Heart left ventricle (tissue), 16 donors: ENCODE measurements at regions not wholly inside any gene's neighbourhood (a gene's known extent, or its start where the extent isn't known, plus 50 kb on each side); places are given as distances from the start of the nearest gene placed in this dataset.
A peak's percentile ranks its signal among the peaks of the same experiment; 100 is the strongest.
"Not testable (repeated sequence)": the region's sequence is repeated elsewhere in the genome, so short reads cannot be mapped to it uniquely, and the experiment has no call there.

Source experiments
- ATAC-seq, 4 donors: fragments of 200-7000 bp; cut with Tn5 transposase; one replicate each; pipeline ENCODE4 v1.9.1; 2020 to 2022; ENCODE audit warnings: moderate library complexity in 4 of 4, mild to moderate bottlenecking in 3 of 4, moderate number of reproducible peaks in 1 of 4
- DNase-seq, 5 donors: peaks; one replicate each; pipeline ENCODE4 v3.0.0-alpha.2; 2020
- H3K27ac ChIP-seq, 12 donors: fragments of 200-600 bp; sonication (generic) in 4 of 12; one replicate each; pipeline versions ENCODE4 v1.5.0 to v1.8.0; 2016 to 2022; ENCODE audit warnings: mild to moderate bottlenecking in 2 of 12
- H3K27me3 ChIP-seq, 9 donors: fragments of 200-600 bp; sonication (generic) in 2 of 9; one replicate each; pipeline versions ENCODE4 v1.5.1 to v1.8.0; 2016 to 2022; ENCODE audit warnings: mild to moderate bottlenecking in 3 of 9
- H3K36me3 ChIP-seq, 9 donors: fragments of 200-600 bp; sonication (generic) in 2 of 9; one replicate each; pipeline versions ENCODE4 v1.5.0 to v1.8.0; 2018 to 2022; ENCODE audit warnings: mild to moderate bottlenecking in 2 of 9
- H3K4me1 ChIP-seq, 12 donors: fragments of 200-600 bp; sonication (generic) in 4 of 12; one replicate each; pipeline versions ENCODE4 v1.5.0 to v1.8.0; 2016 to 2022; ENCODE audit warnings: mild to moderate bottlenecking in 3 of 12
- H3K4me3 ChIP-seq, 12 donors: fragments of 200-600 bp; sonication (generic) in 4 of 12; one replicate each; pipeline versions ENCODE4 v1.5.0 to v1.8.0; 2017 to 2022; ENCODE audit warnings: mild to moderate bottlenecking in 9 of 12, moderate library complexity in 4 of 12
- H3K9me3 ChIP-seq, 12 donors: fragments of 200-600 bp; sonication (generic) in 4 of 12; one replicate each; pipeline versions ENCODE4 v1.5.0 to v1.8.0; 2016 to 2022; ENCODE audit warnings: mild to moderate bottlenecking in 1 of 12
- CTCF ChIP-seq, 12 donors: fragments of 200-600 bp; sonication (generic) in 4 of 12; IDR thresholded peaks; one replicate each; pipeline versions ENCODE4 v1.5.0 to v1.8.0; 2018 to 2022; ENCODE audit warnings: antibody characterized with exemption in 12 of 12, mild to moderate bottlenecking in 5 of 12
- WGBS, 4 donors: extraction: QIAGEN DNeasy Blood & Tissue Kit in 2 of 4; methylation state at CpG; one replicate each; pipeline versions ENCODE4 v1.1.5 to v1.1.7; 2013 to 2018; 5-methylcytosine and 5-hydroxymethylcytosine counted together
- intact Hi-C, 10 donors: fragments of 100-400 bp; cut with DNase I; formaldehyde crosslinking; loops; one replicate each; pipeline versions ENCODE4 v1.11.1 to v1.14.2; 2022
- donor health status: ischemic (EF 13 %, LVEDD 7.1; RV severe dilation, severe dysfunction).
- donor health status: healthy with polysubstance abuse.
- donor health status: DM: no; HTN: yes; CAD: no.
- donor health status: DM: no; HTN: no; CAD: no.
- donor health status: ischemic (EF 25% LVEDD 6.9; RV normal size, moderate dysfunction).
- donor health status: ischemic (EF 25% LVEDD 5.7; RV mildly dilated, moderate dysfunction).
- donor health status: healthy.
- donor health status: DM: yes; HTN: yes; CAD: no.
- donor health status: ischemic (EF 35%, LVEDD 5.7; RV mildly dilated, moderate dysfunction).
- donor health status: nonischemic (EF 11% LVEDD 7.7; RV severe dilation, severe dysfunction).
- donor health status: DM: yes; HTN: yes; CAD: no.
- donor health status: PGD.
- donor health status: ischemic (EF 29% LVEDD 5.4; RV normal size, mild dysfunction).
- donor health status: nonischemic (EF 23%, LVEDD 6.1; RV moderate dilation, normal function).

GRCh38 chr11:49372137-49372536 lies 163.7 kb upstream of the FOLH1 start:
- not testable (repeated sequence) for H3K4me1 ChIP-seq, DNase-seq, H3K27ac ChIP-seq, H3K36me3 ChIP-seq, ATAC-seq, H3K27me3 ChIP-seq, H3K9me3 ChIP-seq, H3K4me3 ChIP-seq
- intact Hi-C loops, result loop anchor here in 2 of 10 donors (5.0 to 10.0 kb wide), 2 partner anchors 145 to 147 kb away; no protein-coding TSS in a partner anchor
- peak in 11 of 12 donors; percentile 9 to 55 (median 31) for TF ChIP-seq CTCF (IDR thresholded peaks at IDR 0.05)

- H3K27ac ChIP-seq, DNase-seq, intact Hi-C loops, H3K4me1 ChIP-seq, H3K9me3 ChIP-seq, H3K27me3 ChIP-seq, H3K36me3 ChIP-seq, H3K4me3 ChIP-seq, ATAC-seq: not testable (repeated sequence)
- WGBS, 4 donors, result 66 to 76% (median 74%) methylated on average over 2 of the region's 2 CpGs
These were observed 160.2 kb upstream of the FOLH1 start for GRCh38 chr11:49368556-49368955.

- DNase-seq, H3K27me3 ChIP-seq, H3K4me3 ChIP-seq, intact Hi-C loops, H3K4me1 ChIP-seq, H3K36me3 ChIP-seq, H3K9me3 ChIP-seq: not testable (repeated sequence)
- peak overlapping the region in 1 of 12 donors; percentile 40 for H3K27ac ChIP-seq
- peak in 3 of 4 donors; percentile 42 to 58 (median 42) for ATAC-seq
These were observed 157.0 kb upstream of the FOLH1 start for GRCh38 chr11:49365375-49365774.

- H3K4me1 ChIP-seq, H3K27me3 ChIP-seq, DNase-seq, H3K36me3 ChIP-seq, H3K9me3 ChIP-seq, intact Hi-C loops, H3K4me3 ChIP-seq: not testable (repeated sequence)
- 64 to 90% (median 86%) methylated on average over 2 of the region's 2 CpGs for WGBS, 4 donors
- peak in 1 of 4 donors; percentile 61 for ATAC-seq
- peak overlapping the region in 1 of 12 donors; percentile 19 for H3K27ac ChIP-seq
These were observed 154.6 kb upstream of the FOLH1 start for GRCh38 chr11:49362994-49363393.

GRCh38 chr11:49354536-49354935 lies 146.1 kb upstream of the FOLH1 start:
- H3K36me3 ChIP-seq, DNase-seq, H3K4me1 ChIP-seq, H3K4me3 ChIP-seq, intact Hi-C loops, H3K9me3 ChIP-seq, ATAC-seq, H3K27me3 ChIP-seq, H3K27ac ChIP-seq: not testable (repeated sequence)

- whole genome bisulfite sequencing, 4 donors, result 81 to 90% (median 86%) methylated on average over 3 of the region's 3 CpGs
- ATAC-seq, H3K4me1 ChIP-seq: not testable (repeated sequence)
These were observed 144.5 kb upstream of the FOLH1 start for GRCh38 chr11:49352868-49353267.

GRCh38 chr11:49346627-49347026 lies 138.2 kb upstream of the FOLH1 start:
- DNase-seq, H3K36me3 ChIP-seq, H3K9me3 ChIP-seq, H3K27me3 ChIP-seq, H3K4me3 ChIP-seq, H3K4me1 ChIP-seq, H3K27ac ChIP-seq, intact Hi-C loops, ATAC-seq: not testable (repeated sequence)

More at GRCh38 chr11:49352868-49353267, 144.5 kb upstream of the FOLH1 start:
- H3K9me3 ChIP-seq, H3K27ac ChIP-seq, H3K27me3 ChIP-seq, DNase-seq, intact Hi-C loops, H3K36me3 ChIP-seq, H3K4me3 ChIP-seq: not testable (repeated sequence)

GRCh38 chr11:49328485-49329186 lies 120.2 kb upstream of the FOLH1 start:
- H3K9me3 ChIP-seq, H3K27me3 ChIP-seq, intact Hi-C loops, H3K4me3 ChIP-seq, DNase-seq, H3K36me3 ChIP-seq: not testable (repeated sequence)
- Histone ChIP-seq H3K27ac (peak overlapping the region in 6 of 12 donors; percentile 42 to 67 (median 45)), H3K4me1 (peaks cover 0 to 27% (median 5%) of the 10 kb centered on the region in 12 donors)
- peak in 2 of 4 donors; percentile 56 to 75 for ATAC-seq
- WGBS, 4 donors, result 11 to 20% (median 18%) methylated on average over 5 of the region's 5 CpGs

- Histone ChIP-seq H3K27ac (peak overlapping the region in 2 of 12 donors; percentile 26 to 54), H3K4me1 (peaks cover 0 to 27% (median 5%) of the 10 kb centered on the region in 12 donors)
- ATAC-seq, result peak in 2 of 4 donors; percentile 33 to 57
- H3K27me3 ChIP-seq, intact Hi-C loops, H3K36me3 ChIP-seq, H3K4me3 ChIP-seq, H3K9me3 ChIP-seq, DNase-seq: not testable (repeated sequence)
These were observed 119.4 kb upstream of the FOLH1 start for GRCh38 chr11:49327766-49328165.

- ATAC-seq, H3K27me3 ChIP-seq, DNase-seq, H3K36me3 ChIP-seq, intact Hi-C loops, H3K9me3 ChIP-seq, H3K27ac ChIP-seq, H3K4me3 ChIP-seq: not testable (repeated sequence)
- 47 to 56% (median 52%) methylated on average over 3 of the region's 3 CpGs for WGBS, 4 donors
- peaks cover 0 to 27% (median 5%) of the 10 kb centered on the region in 12 donors for H3K4me1 ChIP-seq
These were observed 118.2 kb upstream of the FOLH1 start for GRCh38 chr11:49326651-49327050.
